ENCODE measurements at regions not wholly inside any gene's neighbourhood (a gene's known extent, or its start where the extent isn't known, plus 50 kb on each side); places are given as distances from the start of the nearest gene placed in this dataset.
"Not testable (repeated sequence)": the region's sequence is repeated elsewhere in the genome, so short reads cannot be mapped to it uniquely, and the experiment has no call there.

- no peak for DNase-seq (ENCODE audit: low spot score)
These were observed 465.4 kb upstream of the GRID2 start for GRCh38 chr4:91838181-91838861.

DNA sequence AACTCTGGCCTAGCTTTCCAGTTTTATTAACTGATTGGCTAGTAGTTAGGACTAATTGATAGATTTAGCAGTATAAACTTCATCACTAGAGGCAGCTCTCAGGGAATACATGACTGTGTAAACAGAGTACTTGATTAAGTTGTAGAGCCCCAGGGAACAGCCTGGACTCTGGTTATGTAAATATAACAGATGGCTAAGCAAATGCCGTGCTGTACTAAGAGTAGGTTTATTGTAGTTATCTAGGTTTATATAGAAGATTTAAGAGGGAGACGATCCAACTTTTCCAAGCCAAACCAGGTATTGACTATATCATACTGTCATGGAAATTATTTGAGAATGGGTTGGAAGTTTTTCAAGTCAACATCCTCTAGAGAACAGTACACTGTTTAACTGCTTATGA, 463.4 kb upstream of the GRID2 start:
- DNase-seq (ENCODE audit: low spot score): no peak

DNA sequence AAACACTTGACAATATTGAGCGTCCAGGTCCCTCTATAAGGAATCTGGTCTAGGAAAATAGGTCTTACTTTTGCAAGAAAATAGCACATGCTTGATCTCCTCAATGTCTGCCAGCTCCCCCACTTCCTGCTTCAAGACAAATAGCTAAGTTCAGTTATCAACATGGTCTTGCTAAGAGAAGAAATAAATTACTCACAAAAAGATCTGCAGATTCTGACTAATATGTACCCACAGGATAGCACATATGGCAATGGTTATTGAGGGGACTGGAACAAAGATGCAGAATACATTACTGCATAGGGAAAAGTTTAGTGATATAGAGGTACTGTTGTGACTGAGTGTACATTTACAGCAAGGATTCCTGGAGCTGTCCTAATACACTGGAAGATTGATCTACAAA, 457.5 kb upstream of the GRID2 start:
- DNase-seq (ENCODE audit: low spot score): no peak

DNA sequence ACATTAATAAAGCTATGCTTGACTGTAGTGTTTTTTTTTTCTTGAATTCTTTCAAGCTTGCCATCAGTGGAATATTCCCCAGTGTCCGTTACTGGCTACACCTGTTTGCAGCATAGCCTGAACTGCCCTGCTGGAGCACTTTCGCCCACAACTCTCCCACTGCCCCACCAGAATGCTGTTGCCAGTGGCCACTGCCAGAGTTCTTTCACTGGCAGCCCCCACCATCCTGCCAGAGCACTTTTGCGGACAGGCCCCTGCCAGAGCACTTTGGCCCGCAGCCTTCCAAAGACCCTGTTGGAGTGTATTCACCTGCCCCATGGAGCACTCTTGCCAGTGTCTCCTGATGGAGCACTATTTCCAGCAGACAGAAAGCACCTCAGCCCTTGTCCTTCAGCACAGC, 452.3 kb upstream of the GRID2 start:
- no peak for DNase-seq (ENCODE audit: low spot score)

- DNase-seq (ENCODE audit: low spot score): no peak
These were observed 415.8 kb upstream of the GRID2 start for GRCh38 chr4:91887926-91888325.

- DNase-seq (ENCODE audit: low spot score): not testable (repeated sequence)
These were observed 412.5 kb upstream of the GRID2 start for GRCh38 chr4:91891217-91891616.

DNA sequence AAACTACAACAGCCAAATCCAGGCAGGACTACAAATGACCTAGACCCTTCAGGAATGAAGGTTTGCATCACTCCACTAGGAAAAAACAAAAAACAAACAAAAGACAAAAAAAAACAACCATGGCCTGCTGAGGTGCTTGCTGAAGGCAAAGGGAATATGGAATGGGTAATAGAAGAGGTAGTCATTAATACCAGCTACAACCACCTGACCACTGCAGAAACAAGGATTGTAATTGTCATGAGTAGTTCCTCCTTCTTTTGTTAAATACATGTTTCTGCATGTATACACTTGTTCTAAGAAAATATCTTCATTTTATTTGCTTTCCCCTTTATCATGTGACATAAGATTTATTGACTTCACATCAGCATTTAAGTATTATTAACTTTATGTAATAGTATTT, 409.8 kb upstream of the GRID2 start:
- no peak for DNase-seq (ENCODE audit: low spot score)

DNA sequence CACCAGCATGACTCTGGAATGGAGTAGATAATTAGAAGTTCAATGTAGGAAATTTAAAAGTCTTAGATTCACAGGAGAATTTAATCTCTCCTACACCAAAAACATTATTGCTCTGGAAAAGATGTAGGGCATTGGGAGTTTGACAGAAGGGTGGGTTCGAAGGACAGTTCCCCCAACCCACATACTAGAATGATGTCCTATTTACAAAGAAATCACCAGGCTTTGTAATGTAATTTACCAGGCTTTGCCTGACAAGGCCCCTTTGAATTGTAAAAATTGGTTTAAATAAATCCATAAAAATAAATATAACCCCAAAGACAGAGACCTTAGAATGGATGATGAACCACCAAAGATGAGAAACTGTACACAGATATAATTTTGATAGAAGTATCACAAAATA, 399.2 kb upstream of the GRID2 start:
- DNase-seq (ENCODE audit: low spot score): no peak

DNA sequence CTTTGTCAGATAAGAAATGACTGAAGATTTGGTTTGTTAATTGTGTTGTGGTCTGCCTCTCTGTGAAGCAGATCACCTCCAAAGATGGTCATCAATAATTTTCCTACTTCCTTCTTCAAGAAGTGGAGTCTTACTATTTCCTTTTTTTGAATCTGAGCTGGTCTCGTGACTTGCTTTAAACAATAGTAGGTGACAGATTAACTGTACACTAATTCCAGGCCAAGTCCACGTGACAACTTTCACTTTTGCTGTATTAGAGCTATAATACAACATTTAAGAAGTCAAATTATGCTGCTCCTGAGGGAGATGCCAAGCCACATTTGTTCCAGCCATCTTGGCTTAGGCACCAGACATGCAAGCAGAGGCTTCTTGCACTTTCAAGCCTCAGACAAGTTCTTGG, 393.8 kb upstream of the GRID2 start:
- no peak for DNase-seq (ENCODE audit: low spot score)

DNA sequence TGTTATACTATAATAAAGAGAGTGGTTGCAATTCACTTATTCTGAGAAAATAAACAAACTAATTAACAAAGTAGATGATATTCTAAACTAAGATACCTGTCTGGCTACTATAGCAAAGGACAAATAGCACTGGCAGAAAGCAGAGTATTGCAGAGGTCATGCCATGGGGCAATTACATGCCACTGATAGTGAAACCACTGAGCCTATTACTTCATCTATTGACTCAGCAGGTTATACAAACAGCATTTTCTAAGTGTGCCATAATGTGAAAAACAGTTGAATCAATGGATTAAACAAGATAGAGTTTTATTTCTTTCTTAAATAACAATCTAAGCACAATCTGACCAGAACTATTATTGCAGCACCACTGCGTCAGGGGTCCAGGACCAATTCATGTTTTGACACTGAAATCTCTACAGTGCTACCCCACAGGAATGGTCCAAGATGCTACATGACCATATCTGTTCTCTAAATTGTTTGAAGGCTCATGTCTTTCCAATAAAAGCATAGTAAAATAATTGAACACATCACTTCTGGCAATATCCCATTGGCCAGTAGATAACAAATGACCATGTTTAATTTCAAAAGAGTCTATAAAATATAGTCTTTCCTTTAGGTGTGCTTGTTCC, 389.5 kb upstream of the GRID2 start:
- no peak for DNase-seq (ENCODE audit: low spot score)

GRCh38 chr4:91916219-91916618, 387.5 kb upstream of the GRID2 start:
- peak; percentile 54 for DNase-seq (ENCODE audit: low spot score)

GRCh38 chr4:91924625-91925024, 379.1 kb upstream of the GRID2 start:
- DNase-seq (ENCODE audit: low spot score): no peak

DNA sequence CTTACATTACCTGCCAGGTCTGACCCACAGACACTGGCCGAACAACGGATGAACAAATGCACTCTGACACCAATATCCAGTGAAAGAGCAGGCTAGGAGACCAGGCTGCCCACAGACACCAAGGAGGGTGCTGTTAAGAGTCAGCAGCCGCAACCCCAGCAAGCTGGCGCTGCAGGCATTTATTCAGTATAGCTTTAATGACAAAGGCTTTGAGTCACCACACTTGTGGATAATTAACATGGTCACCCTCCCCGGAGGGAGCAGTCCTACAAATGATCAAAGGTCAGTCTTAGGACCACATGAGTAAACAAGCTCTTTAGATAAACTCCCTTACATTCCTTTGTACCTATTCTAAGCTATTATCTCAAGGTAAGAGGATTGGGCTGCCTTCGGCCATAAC, 368.5 kb upstream of the GRID2 start:
- no peak for DNase-seq (ENCODE audit: low spot score)

DNA sequence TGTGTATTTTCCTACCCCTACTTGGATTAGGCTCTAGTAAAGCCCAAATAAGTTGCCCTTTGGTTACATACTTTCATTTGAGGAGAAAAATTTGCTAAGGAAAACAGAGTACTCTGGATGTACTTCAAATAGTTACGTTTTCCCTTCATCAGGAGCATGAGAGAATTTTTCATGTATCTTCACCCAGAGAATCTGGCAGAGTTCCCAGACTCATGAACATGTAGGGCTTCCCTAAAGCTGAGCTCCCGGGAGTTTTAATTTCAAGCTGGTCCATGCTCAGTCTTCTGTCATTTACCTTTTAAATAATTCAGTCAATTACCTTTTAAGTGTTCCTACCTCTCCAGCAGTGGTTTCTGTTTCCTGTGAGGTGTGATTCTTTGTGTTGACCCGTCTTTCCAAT, 367.5 kb upstream of the GRID2 start:
- DNase-seq (ENCODE audit: low spot score): no peak

GRCh38 chr4:91957963-91958362, 345.8 kb upstream of the GRID2 start:
- DNase-seq (ENCODE audit: low spot score): no peak

DNA sequence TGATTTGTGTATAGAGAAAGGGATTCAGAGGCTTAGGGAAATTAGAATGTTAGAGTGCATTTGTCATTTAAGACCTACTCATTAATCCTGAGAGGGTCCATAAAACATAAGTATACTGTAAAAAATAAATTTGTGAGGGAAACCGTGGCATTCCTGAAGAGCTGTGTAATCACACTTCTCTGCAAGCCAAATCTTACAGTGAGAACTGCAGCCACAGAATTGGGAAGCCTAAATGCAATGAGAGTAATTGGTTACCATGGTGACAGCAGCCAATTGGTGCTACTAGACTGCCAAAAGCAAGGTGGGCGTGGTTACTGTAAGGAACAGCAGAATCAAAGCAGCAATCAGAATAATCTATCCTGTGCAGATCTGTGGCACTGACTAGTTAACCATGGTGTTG, 345.2 kb upstream of the GRID2 start:
- peak; percentile 49 for DNase-seq (ENCODE audit: low spot score)

GRCh38 chr4:91961504-91961903, 342.3 kb upstream of the GRID2 start:
- no peak for DNase-seq (ENCODE audit: low spot score)

DNA sequence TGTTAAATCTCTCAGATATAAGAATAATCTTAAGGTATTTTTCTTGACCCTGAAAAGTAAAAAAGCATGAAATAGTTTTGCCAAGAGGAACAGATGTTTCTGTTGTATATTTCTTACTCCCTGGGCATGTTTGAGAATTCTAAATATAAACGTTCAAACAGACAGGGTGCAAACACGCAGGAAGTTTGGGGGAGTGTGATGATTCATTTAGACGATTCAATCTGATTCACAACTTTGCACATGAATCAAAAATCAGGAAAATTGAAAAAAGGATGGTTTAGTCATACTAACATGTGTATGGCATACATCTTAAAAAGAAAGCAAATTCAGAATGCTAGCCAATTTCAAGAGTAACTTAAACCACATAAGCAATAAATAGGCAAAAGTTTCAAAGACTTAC, 340.3 kb upstream of the GRID2 start:
- no peak for DNase-seq (ENCODE audit: low spot score)

DNA sequence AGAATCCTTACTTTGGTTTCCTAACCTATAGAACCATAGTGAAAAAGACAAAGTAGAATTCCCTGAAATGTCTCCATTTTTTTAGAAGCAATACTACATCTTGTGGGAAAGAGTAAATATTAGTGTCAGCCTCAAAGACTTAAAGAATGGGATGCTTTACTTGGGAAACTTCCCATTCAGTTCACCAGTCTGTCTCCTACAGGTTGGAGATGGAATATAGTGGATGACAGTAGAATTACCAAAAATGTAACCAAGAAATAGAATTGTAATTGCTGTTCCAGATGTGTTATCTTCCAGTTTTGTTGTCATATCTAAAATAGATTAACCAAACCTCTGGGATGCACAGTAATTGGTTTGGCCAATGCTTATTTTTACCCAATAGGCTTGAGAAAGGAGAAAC, 338.6 kb upstream of the GRID2 start:
- no peak for DNase-seq (ENCODE audit: low spot score)

DNA sequence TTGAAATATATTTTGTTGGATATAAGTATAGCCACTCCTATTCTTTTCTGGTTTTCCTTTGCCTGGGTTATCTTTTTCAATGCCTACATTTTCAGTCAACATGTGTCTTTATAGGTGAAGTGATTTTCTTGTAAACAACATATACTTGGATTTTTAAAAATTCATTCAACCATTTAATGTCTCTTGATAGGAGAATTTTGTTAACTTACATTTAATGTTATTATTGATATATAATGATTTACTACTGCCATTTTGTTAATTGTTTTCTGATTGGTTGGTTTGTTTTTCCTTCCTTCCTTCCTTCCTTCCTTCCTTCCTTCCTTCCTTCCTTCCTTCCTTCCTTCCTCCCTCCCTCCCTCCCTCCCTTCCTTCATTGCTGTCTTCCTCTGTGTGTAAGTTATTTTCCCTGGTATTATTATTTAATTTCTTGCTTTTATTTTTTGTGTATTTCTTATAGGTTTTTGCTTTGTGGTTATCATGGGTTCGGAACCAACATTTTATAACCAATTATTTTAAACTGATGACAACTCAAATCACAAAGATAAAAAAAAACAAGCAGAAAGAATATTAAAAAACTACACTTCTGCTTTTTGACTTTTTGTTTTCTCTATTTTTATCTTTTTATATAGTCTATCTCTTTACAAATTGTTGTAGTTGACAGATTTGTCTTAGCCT, 330.1 kb upstream of the GRID2 start:
- DNase-seq (ENCODE audit: low spot score): no peak

GRCh38 chr4:91984466-91984865, 319.3 kb upstream of the GRID2 start:
- DNase-seq (ENCODE audit: low spot score): no peak

DNA sequence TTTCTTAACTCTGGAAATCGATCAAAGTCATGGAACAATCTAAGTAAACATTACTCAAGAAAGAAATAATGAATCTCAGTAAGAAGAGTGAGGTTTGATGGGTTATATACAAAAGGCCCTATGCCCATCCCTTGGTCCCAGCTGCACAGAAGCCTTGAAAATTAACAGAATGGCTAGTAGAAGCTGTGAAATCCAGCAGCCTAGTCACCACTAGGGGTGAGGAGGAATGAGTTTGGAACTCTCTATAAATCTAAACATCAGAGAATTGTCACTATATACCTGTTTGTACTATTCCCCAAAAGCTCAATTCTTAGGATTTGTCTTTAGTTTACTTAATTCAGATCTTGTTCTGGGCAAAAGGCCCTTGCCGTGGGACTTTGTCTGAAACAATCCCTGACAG, 313.9 kb upstream of the GRID2 start:
- DNase-seq (ENCODE audit: low spot score): no peak

- DNase-seq (ENCODE audit: low spot score): no peak
These were observed 313.0 kb upstream of the GRID2 start for GRCh38 chr4:91990726-91991125.
